ENCODE measurements at regions not wholly inside any gene's neighbourhood (a gene's known extent, or its start where the extent isn't known, plus 50 kb on each side); places are given as distances from the start of the nearest gene placed in this dataset.

DNA sequence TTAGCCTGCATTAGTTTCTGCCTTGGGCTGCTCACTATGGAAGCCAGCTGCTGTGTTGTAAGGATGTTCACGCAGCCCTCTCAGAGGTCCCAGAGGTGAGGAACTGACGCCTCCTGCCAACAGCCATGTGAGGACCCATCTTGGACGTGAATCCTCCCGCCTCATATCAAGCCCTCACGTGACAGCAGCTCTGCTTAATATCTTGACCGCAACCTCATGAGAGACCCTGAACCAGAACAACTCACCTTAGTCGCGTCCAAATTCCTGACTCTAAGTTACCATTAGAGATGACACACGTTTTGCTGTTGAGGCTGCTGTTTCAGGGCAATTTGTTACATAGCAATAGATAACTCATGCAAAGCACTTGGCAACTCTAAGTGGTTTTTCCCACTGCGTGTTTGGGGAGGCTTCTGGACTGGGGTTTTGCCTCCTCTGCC lies 97.7 kb downstream of the TMEM17 start:
- no peak overlapping the region for H3K4me3 ChIP-seq (replicated peaks in 1 of 2; ENCODE audit: low read depth in 2 of 2, low read length in 2 of 2)
- TF ChIP-seq, protein P1, sequence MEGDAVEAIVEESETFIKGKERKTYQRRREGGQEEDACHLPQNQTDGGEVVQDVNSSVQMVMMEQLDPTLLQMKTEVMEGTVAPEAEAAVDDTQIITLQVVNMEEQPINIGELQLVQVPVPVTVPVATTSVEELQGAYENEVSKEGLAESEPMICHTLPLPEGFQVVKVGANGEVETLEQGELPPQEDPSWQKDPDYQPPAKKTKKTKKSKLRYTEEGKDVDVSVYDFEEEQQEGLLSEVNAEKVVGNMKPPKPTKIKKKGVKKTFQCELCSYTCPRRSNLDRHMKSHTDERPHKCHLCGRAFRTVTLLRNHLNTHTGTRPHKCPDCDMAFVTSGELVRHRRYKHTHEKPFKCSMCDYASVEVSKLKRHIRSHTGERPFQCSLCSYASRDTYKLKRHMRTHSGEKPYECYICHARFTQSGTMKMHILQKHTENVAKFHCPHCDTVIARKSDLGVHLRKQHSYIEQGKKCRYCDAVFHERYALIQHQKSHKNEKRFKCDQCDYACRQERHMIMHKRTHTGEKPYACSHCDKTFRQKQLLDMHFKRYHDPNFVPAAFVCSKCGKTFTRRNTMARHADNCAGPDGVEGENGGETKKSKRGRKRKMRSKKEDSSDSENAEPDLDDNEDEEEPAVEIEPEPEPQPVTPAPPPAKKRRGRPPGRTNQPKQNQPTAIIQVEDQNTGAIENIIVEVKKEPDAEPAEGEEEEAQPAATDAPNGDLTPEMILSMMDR (IDR thresholded peaks at IDR 0.05; ENCODE audit: low read depth, low read length), result no peak
- DNase-seq (ENCODE audit: low read depth in 2 of 2), result peak in 1 of 2 donors; percentile 15

DNA sequence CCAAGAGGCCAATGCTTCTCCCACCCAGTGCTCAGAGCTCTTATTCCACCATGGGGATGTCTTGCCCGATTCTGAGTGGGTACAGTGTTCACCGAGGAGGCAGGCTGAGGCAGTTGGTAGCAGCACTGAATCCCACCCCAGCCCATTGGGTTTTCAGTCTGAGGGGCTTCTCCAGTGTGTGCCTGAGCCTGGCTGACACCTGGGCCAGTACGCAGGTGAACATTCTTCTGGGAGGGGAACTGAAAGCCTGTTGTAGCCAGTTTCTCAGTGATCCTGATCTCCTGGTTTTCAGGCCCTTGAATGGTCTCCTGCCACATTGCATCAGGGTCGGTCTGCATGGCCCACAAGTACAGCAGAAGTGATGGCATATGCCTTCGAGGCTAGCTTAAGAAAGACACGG lies 98.2 kb downstream of the TMEM17 start:
- no peak for DNase-seq (ENCODE audit: low read depth in 2 of 2)
- TF ChIP-seq, protein P1 (IDR thresholded peaks at IDR 0.05; ENCODE audit: low read depth, low read length), result no peak
- no peak overlapping the region for H3K4me3 ChIP-seq (replicated peaks in 1 of 2; ENCODE audit: low read depth in 2 of 2, low read length in 2 of 2)

DNA sequence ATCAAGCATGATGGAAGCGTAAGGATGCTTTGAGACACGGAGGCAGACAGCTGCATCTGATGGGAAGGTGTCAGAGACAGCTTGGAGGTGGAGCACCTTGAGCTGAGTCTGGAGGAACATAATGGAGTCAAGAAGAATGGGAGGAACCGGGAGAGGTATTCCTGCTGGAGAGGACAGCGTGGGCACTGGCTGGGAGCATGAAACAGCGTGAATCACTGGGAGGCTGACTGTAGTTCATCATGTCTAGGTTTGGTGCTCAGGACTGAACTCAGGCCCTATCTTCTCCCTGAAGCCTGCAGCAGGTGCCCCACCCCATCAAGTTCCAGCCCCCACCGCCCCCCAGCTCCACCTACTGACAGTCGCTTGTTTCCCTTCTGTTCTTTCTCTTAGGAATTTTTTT lies 98.6 kb downstream of the TMEM17 start:
- H3K4me3 ChIP-seq (replicated peaks in 1 of 2; ENCODE audit: low read depth in 2 of 2, low read length in 2 of 2), result no peak overlapping the region
- DNase-seq (ENCODE audit: low read depth in 2 of 2), result no peak
- TF ChIP-seq, protein P1 (IDR thresholded peaks at IDR 0.05; ENCODE audit: low read depth, low read length), result no peak

DNA sequence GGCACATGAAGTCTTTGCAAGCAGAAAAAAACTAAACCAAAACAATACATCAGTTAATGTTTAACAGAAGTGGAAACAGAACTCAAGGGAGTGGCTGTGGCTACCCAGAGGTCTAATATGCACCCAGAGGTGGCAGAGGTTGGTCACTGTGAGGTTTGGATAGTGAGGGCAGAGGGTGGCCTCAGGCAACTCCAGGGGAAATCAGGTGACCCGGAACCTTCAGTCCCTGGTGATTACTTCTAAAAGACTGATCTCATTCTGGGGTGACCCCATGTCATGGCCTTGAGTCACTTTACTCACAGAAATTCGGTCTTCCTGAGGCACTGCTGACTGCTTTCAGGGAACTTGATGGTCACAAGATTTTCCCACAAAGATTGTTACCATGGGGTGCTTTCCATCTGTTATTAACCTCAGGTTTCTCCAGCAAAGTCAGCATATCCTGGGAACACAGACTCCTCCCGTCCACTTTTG lies 99.4 kb downstream of the TMEM17 start:
- TF ChIP-seq, protein P1 (IDR thresholded peaks at IDR 0.05; ENCODE audit: low read depth, low read length), result no peak
- no peak overlapping the region for H3K4me3 ChIP-seq (replicated peaks in 1 of 2; ENCODE audit: low read depth in 2 of 2, low read length in 2 of 2)
- DNase-seq (ENCODE audit: low read depth in 2 of 2), result no peak

DNA sequence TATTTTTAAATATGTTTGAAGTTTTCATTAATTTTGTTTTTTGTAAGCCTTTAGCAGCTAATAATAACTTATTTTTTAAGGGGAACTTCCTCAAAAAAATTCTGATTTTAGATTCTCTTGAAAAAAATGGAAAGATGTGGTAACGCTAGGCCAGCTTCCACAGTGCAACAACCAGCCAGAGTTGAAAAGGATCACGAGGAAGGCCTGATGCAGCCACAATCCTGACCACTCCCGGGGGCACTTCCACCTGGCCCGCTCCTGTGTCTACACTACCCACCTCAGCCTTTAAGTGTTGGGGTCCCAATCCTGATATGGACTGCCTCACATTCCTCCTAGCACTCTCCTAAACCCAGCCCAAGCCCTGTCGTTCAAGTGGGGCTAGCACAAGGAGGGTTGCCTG lies 101.1 kb downstream of the TMEM17 start:
- DNase-seq (ENCODE audit: low read depth in 2 of 2), result no peak
- no peak overlapping the region for H3K4me3 ChIP-seq (replicated peaks in 1 of 2; ENCODE audit: low read depth in 2 of 2, low read length in 2 of 2)
- TF ChIP-seq, protein P1 (IDR thresholded peaks at IDR 0.05; ENCODE audit: low read depth, low read length), result no peak

DNA sequence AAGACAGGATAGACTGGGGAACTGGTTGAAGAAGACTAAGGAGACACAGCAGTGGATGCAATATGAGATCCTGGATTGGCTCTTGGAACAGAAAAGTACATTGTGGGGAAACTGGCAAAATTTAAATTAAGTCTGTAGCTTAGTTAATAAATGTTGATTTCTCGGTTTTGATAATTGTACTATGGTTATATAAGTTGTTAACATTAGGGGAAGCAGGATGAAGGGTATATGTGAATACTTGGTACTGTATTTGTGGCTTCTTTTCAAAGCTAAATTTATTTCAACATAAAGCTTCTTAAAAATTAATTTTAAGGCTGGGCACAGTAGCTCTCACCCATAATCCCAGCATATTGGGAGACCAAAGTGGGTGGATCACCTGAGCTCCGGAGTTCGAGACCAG lies 103.8 kb downstream of the TMEM17 start:
- no peak overlapping the region for H3K4me3 ChIP-seq (replicated peaks in 1 of 2; ENCODE audit: low read depth in 2 of 2, low read length in 2 of 2)
- TF ChIP-seq, protein P1 (IDR thresholded peaks at IDR 0.05; ENCODE audit: low read depth, low read length), result no peak
- DNase-seq (ENCODE audit: low read depth in 2 of 2), result no peak

DNA sequence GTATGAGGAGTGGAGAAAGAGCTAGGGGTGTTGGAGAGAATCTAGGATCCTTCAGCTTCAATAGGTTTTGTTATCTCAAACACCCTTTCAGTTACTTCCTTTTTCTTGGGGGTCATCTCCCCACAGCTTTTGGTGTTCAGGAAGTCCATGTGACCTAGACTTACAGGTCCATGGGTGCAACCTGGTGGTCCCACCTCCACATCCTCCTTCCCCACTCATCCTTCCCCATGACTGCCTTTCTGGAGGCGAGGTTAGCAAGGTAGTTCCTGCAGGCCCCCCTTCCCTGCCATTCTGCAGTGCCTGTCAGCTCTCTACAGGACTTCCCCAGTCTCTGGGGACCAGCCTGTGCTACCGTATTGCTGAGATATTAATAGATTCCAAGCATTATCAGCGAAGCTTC lies 107.6 kb downstream of the TMEM17 start:
- TF ChIP-seq, protein P1 (IDR thresholded peaks at IDR 0.05; ENCODE audit: low read depth, low read length), result no peak
- no peak for DNase-seq (ENCODE audit: low read depth in 2 of 2)
- no peak overlapping the region for H3K4me3 ChIP-seq (replicated peaks in 1 of 2; ENCODE audit: low read depth in 2 of 2, low read length in 2 of 2)

Measured in cardiac fibroblast (primary cell).